IMR-90 (cell line): ENCODE measurements at regions not wholly inside any gene's neighbourhood (a gene's known extent, or its start where the extent isn't known, plus 50 kb on each side); places are given as distances from the start of the nearest gene placed in this dataset.

ENCODE experiments used
- ATAC-seq: fragments of 200-7000 bp; cut with Tn5 transposase; 2 replicates; pipeline ENCODE4 v1.9.1; 2020; ENCODE audit warnings: low read depth, mild to moderate bottlenecking, moderate library complexity
- BruUV-seq: library from RNA; stranded (reverse); fragments of 400-500 nt; replicated peaks from 2 replicates; lab custom pipeline; 2021; lab: Mats Ljungman, UMichigan
- CTCF ChIA-PET: fragments of 300-600 bp; formaldehyde crosslinking; extraction: SDS; loops from one replicate; lab custom pipeline; 2021; ENCODE audit warnings: antibody characterized with exemption; lab: Yijun Ruan, JAX
- POLR2A ChIA-PET: fragments of 300-600 bp; sonication (Branson Sonifier 250); formaldehyde crosslinking; loops from one replicate; lab custom pipeline; 2022; ENCODE audit warnings: antibody characterized with exemption; ENCODE audit not compliant: unreplicated experiment; lab: Charles Lee
- DNase-seq: peaks from one replicate; pipeline ENCODE4 v3.0.0; 2013
- H2AFZ ChIP-seq: replicated peaks from 2 replicates; pipeline ENCODE3; 2013; ENCODE audit warnings: low read length, mild to moderate bottlenecking; ENCODE audit not compliant: poor library complexity
- H2AK5ac ChIP-seq: 2 replicates; pipeline ENCODE4 v1.6.1; 2013; ENCODE audit warnings: low read depth, low read length, inconsistent platforms
- H2AK9ac ChIP-seq: replicated peaks from 2 replicates; pipeline ENCODE3; 2013; ENCODE audit warnings: mild to moderate bottlenecking, low read depth, low read length, moderate library complexity; ENCODE audit not compliant: poor library complexity
- H2BK120ac ChIP-seq: 2 replicates; pipeline ENCODE4 v1.6.1; 2013; ENCODE audit warnings: low read depth, low read length, inconsistent platforms
- H2BK15ac ChIP-seq: 3 replicates; pipeline ENCODE4 v1.6.1; 2013; ENCODE audit warnings: low read depth, low read length, inconsistent platforms
- H2BK20ac ChIP-seq: 2 replicates; pipeline ENCODE4 v1.6.1; 2013; ENCODE audit warnings: low read depth, mild to moderate bottlenecking, inconsistent platforms, low read length, moderate library complexity
- H2BK5ac ChIP-seq: 2 replicates; pipeline ENCODE4 v1.6.1; 2013; ENCODE audit warnings: mild to moderate bottlenecking, low read depth, low read length, inconsistent platforms; ENCODE audit not compliant: poor library complexity, severe bottlenecking
- H3K14ac ChIP-seq: replicated peaks from 2 replicates; pipeline ENCODE4 v1.6.1; 2013; ENCODE audit warnings: low read depth, low read length, inconsistent platforms
- H3K18ac ChIP-seq: 2 replicates; pipeline ENCODE4 v1.6.1; 2013; ENCODE audit warnings: low read depth, low read length, control low read depth
- H3K23ac ChIP-seq: 2 replicates; pipeline ENCODE4 v1.6.1; 2013; ENCODE audit warnings: low read depth, low read length, inconsistent platforms
- H3K27ac ChIP-seq: 2 replicates; pipeline ENCODE4 v1.5.1; 2013; ENCODE audit warnings: mild to moderate bottlenecking, control low read depth, low read length; ENCODE audit not compliant: insufficient read depth
- H3K27me3 ChIP-seq: 2 replicates; pipeline ENCODE4 v1.6.1; 2013; ENCODE audit warnings: low read length; ENCODE audit not compliant: control insufficient read depth, insufficient read depth
- H3K36me3 ChIP-seq: 2 replicates; pipeline ENCODE4 v1.6.1; 2013; ENCODE audit warnings: low read length, mixed read lengths; ENCODE audit not compliant: control insufficient read depth, insufficient read depth
- H3K4ac ChIP-seq: 2 replicates; pipeline ENCODE4 v1.6.1; 2013; ENCODE audit warnings: low read depth, low read length, inconsistent platforms
- H3K4me1 ChIP-seq: 2 replicates; pipeline ENCODE4 v1.6.1; 2013; ENCODE audit warnings: low read length, mixed read lengths; ENCODE audit not compliant: control insufficient read depth, insufficient read depth
- H3K4me2 ChIP-seq: 2 replicates; pipeline ENCODE4 v1.6.1; 2013; ENCODE audit warnings: low read depth, mild to moderate bottlenecking, control low read depth, low read length, moderate library complexity
- H3K4me3 ChIP-seq: 2 replicates; pipeline ENCODE4 v1.5.1; 2013; ENCODE audit warnings: low read depth, mild to moderate bottlenecking, control low read depth, low read length, moderate library complexity; ENCODE audit not compliant: insufficient read depth
- H3K56ac ChIP-seq: 2 replicates; pipeline ENCODE4 v1.6.1; 2013; ENCODE audit warnings: low read length, inconsistent platforms; ENCODE audit not compliant: insufficient read depth; ENCODE audit errors: extremely low read depth
- H3K79me1 ChIP-seq, 2 experiments: 2 replicates each; pipeline ENCODE4 v1.6.1; 2013; ENCODE audit warnings: low read length in 2 of 2, inconsistent platforms in 1 of 2, low read depth in 1 of 2
- H3K9ac ChIP-seq: 2 replicates; pipeline ENCODE4 v1.6.1; 2013; ENCODE audit warnings: low read depth, low read length, control low read depth
- H3K9me1 ChIP-seq: 2 replicates; pipeline ENCODE4 v1.6.1; 2013; ENCODE audit warnings: low read length, inconsistent platforms; ENCODE audit not compliant: insufficient read depth
- H3K9me3 ChIP-seq: 2 replicates; pipeline ENCODE4 v1.6.1; 2013; ENCODE audit warnings: low read length; ENCODE audit not compliant: control insufficient read depth, insufficient read depth
- H4K20me1 ChIP-seq: 2 replicates; pipeline ENCODE4 v1.6.1; 2013; ENCODE audit warnings: low read length, inconsistent platforms; ENCODE audit not compliant: insufficient read depth
- H4K5ac ChIP-seq: 2 replicates; pipeline ENCODE4 v1.6.1; 2013; ENCODE audit warnings: mild to moderate bottlenecking, low read depth, low read length, control low read depth
- H4K8ac ChIP-seq, 2 experiments: 2 replicates each; pipeline ENCODE4 v1.6.1; 2013; ENCODE audit warnings: low read depth in 2 of 2, low read length in 2 of 2, control low read depth in 1 of 2, inconsistent platforms in 1 of 2
- H4K91ac ChIP-seq: 2 replicates; pipeline ENCODE4 v1.6.1; 2013; ENCODE audit warnings: low read depth, low read length, inconsistent platforms; ENCODE audit not compliant: insufficient read depth
- BHLHE40 ChIP-seq: fragments of 150-350 bp; IDR thresholded peaks from 2 replicates; pipeline ENCODE4 v1.6.1; 2016; ENCODE audit warnings: mild to moderate bottlenecking, low read depth, low read length
- CTCF ChIP-seq: conservative IDR thresholded peaks from 2 replicates; pipeline ENCODE4 v1.5.1; 2012; ENCODE audit warnings: mild to moderate bottlenecking, low read depth, low read length, improper control_type of control experiment
- ELK1 ChIP-seq: fragments of 150-350 bp; IDR thresholded peaks from 2 replicates; pipeline ENCODE4 v1.6.1; 2016; ENCODE audit warnings: low read depth, mild to moderate bottlenecking, low read length, moderate library complexity, borderline replicate concordance
- MAFK ChIP-seq: IDR thresholded peaks from 2 replicates; pipeline ENCODE4 v1.6.1; 2012; ENCODE audit warnings: low read depth, low read length, improper control_type of control experiment
- SMC3 ChIP-seq: fragments of 150-350 bp; IDR thresholded peaks from 2 replicates; pipeline ENCODE4 v1.6.1; 2016; ENCODE audit warnings: low read depth, mild to moderate bottlenecking, antibody characterized with exemption, low read length, moderate library complexity
- USF2 ChIP-seq: fragments of 150-350 bp; IDR thresholded peaks from 2 replicates; pipeline ENCODE4 v1.6.1; 2017; ENCODE audit warnings: mild to moderate bottlenecking, antibody characterized with exemption, low read length, low read depth
- WGBS, 2 experiments: methylation state at CpG; one replicate each; pipeline versions ENCODE4 v1.1.5 to v1.1.7; 2013; ENCODE audit warnings: missing lambda C conversion rate in 2 of 2; ENCODE audit not compliant: insufficient read length in 1 of 2; ENCODE audit errors: extremely low coverage in 2 of 2; 5-methylcytosine and 5-hydroxymethylcytosine counted together
- dilution Hi-C: fragments of 300-500 bp; cut with HindIII; formaldehyde crosslinking; loops from one replicate; pipeline ENCODE4 v1.14.3; 2018; ENCODE audit warnings: low sequenced_read_pairs; ENCODE audit not compliant: unreplicated experiment
- in situ Hi-C: fragments of 300-500 bp; cut with MboI; formaldehyde crosslinking; loops from 3 replicates; pipeline ENCODE4 v1.14.3; 2019; ENCODE audit warnings: low sequenced_read_pairs, inconsistent platforms, mixed read lengths
- intact Hi-C: fragments of 100-400 bp; cut with micrococcal nuclease; formaldehyde crosslinking; loops from 2 replicates; pipeline ENCODE4 v1.10.0; 2022

GRCh38 chr10:78460204-78460603 lies 426.5 kb downstream of the RPS24 start (continued):
- no peak for TF ChIP-seq MAFK

GRCh38 chr10:78461333-78461732 lies 427.7 kb downstream of the RPS24 start:
- no TSS peak for BruUV-seq
- in situ Hi-C loops = no loop called here
- intact Hi-C loops = no loop called here

More at GRCh38 chr10:78461333-78461732, 427.7 kb downstream of the RPS24 start:
- no peak for ATAC-seq
- no peak for TF ChIP-seq USF2
- TF ChIP-seq SMC3 = no peak
- no peak for TF ChIP-seq CTCF
- no peak for TF ChIP-seq ELK1
- no peak for TF ChIP-seq BHLHE40
- H3K9ac ChIP-seq = no peak overlapping the region
- POLR2A ChIA-PET = no interaction called here
- H3K18ac ChIP-seq = no peak overlapping the region
- CTCF ChIA-PET = no interaction called here
- H2AK5ac ChIP-seq = 0 out of 2 replicates have a peak overlapping the region, but pooled peaks have one; percentile 5
- peak overlapping the region; percentile 19; the same call in 1 of the 2 replicates for H3K14ac ChIP-seq
- H2AK9ac ChIP-seq = peak overlapping the region; percentile 34
- no peak overlapping the region for H4K5ac ChIP-seq
- no peaks in the 10 kb centered on the region for H3K27me3 ChIP-seq
- no peak overlapping the region for H3K4me3 ChIP-seq
- H2BK20ac ChIP-seq = no peak overlapping the region
- H2BK5ac ChIP-seq = no peak overlapping the region
- H3K36me3 ChIP-seq = no peaks in the 10 kb centered on the region
- no peak overlapping the region for H4K8ac ChIP-seq
- no peaks in the 10 kb centered on the region for H3K9me3 ChIP-seq
- no peak overlapping the region for H2BK15ac ChIP-seq
- H4K20me1 ChIP-seq = no peaks in the 10 kb centered on the region
- peaks cover 14% of the 10 kb centered on the region for H3K4me1 ChIP-seq
- 60% methylated on average over 2 of the region's 4 CpGs; no CpG with 5 or more reads in 1 of the 2 experiments for WGBS, 2 experiments
- dilution Hi-C loops = no loop called here
- H3K56ac ChIP-seq = no peak overlapping the region
- no peaks in the 10 kb centered on the region for H3K79me1 ChIP-seq
- H3K4me2 ChIP-seq = no peak overlapping the region
- no peak for DNase-seq
- peak overlapping the region; percentile 23 for H2AFZ ChIP-seq
- no peak overlapping the region for H3K4ac ChIP-seq
- no peak overlapping the region; the same call in 1 of the 2 replicates for H4K91ac ChIP-seq
- H2BK120ac ChIP-seq = no peak overlapping the region
- peaks cover 15% of the 10 kb centered on the region for H3K9me1 ChIP-seq
- H3K27ac ChIP-seq = no peak overlapping the region
- no peak overlapping the region for H3K23ac ChIP-seq
